Peyer's patch (tissue), 4 donors: ENCODE measurements at regions not wholly inside any gene's neighbourhood (a gene's known extent, or its start where the extent isn't known, plus 50 kb on each side); places are given as distances from the start of the nearest gene placed in this dataset.

Experiments
- DNase-seq, 3 donors: peaks; one replicate each; pipeline ENCODE4 v3.0.0-alpha.2; 2017 to 2019
- H3K27ac ChIP-seq, 4 donors: fragments of 200-600 bp; sonication (generic); one replicate each; pipeline ENCODE4 v1.5.1; 2016 to 2019
- H3K27me3 ChIP-seq, 2 donors: fragments of 200-600 bp; sonication (generic); one replicate each; pipeline ENCODE4 v1.5.1; 2019
- H3K36me3 ChIP-seq, 3 donors: fragments of 200-600 bp; sonication (generic); one replicate each; pipeline ENCODE4 v1.5.1; 2016 to 2019
- H3K4me1 ChIP-seq, 4 donors: fragments of 200-600 bp; sonication (generic); one replicate each; pipeline ENCODE4 v1.5.1; 2016 to 2019
- H3K4me3 ChIP-seq, 4 donors: fragments of 200-600 bp; sonication (generic); 1 replicate in 3 of 4; 2 replicates in 1 of 4; pipeline ENCODE4 v1.5.1; 2016 to 2019; ENCODE audit warnings: mild to moderate bottlenecking in 1 of 4
- H3K9me3 ChIP-seq, 4 donors: fragments of 200-600 bp; sonication (generic); one replicate each; pipeline ENCODE4 v1.5.1; 2016 to 2019; ENCODE audit warnings: mild to moderate bottlenecking in 1 of 4
- CTCF ChIP-seq, 6 experiments: fragments of 450-650 bp in 4 of 6; fragments of 200-600 bp in 2 of 6; sonication (generic) in 1 of 6; IDR thresholded peaks; one replicate each; pipeline ENCODE4 v1.5.1; 2017 to 2019; ENCODE audit warnings: antibody characterized with exemption in 6 of 6, mild to moderate bottlenecking in 3 of 6, moderate library complexity in 1 of 6
- POLR2A ChIP-seq, 2 donors: fragments of 450-650 bp; IDR thresholded peaks; one replicate each; pipeline ENCODE4 v1.5.1; 2017; ENCODE audit warnings: antibody characterized with exemption in 2 of 2, mild to moderate bottlenecking in 2 of 2, moderate library complexity in 2 of 2

- Histone ChIP-seq H3K4me3 (no peak overlapping the region), H3K4me1 (no peaks in the 10 kb centered on the region), H3K9me3 (no peaks in the 10 kb centered on the region), H3K27me3 (no peaks in the 10 kb centered on the region), H3K36me3 (no peaks in the 10 kb centered on the region), H3K27ac (no peak overlapping the region)
- TF ChIP-seq POLR2A (IDR thresholded peaks at IDR 0.05), result no peak
- TF ChIP-seq CTCF (IDR thresholded peaks at IDR 0.05), result no peak
- no peak for DNase-seq
Observed at GRCh38 chr2:103355287-103355686, 593.5 kb downstream of the TMEM182 start.

GRCh38 chr2:103361712-103362111 is 599.9 kb downstream of the TMEM182 start:
- Histone ChIP-seq H3K27me3 (no peaks in the 10 kb centered on the region), H3K4me1 (no peaks in the 10 kb centered on the region), H3K4me3 (no peak overlapping the region), H3K36me3 (no peaks in the 10 kb centered on the region), H3K27ac (no peak overlapping the region), H3K9me3 (no peaks in the 10 kb centered on the region)
- no peak for DNase-seq
- TF ChIP-seq CTCF (IDR thresholded peaks at IDR 0.05), result no peak
- no peak for TF ChIP-seq POLR2A (IDR thresholded peaks at IDR 0.05)

GRCh38 chr2:103363639-103364038 is 601.8 kb downstream of the TMEM182 start:
- Histone ChIP-seq H3K9me3 (no peaks in the 10 kb centered on the region), H3K27me3 (no peaks in the 10 kb centered on the region), H3K4me3 (no peak overlapping the region), H3K4me1 (no peaks in the 10 kb centered on the region), H3K36me3 (no peaks in the 10 kb centered on the region), H3K27ac (no peak overlapping the region)
- TF ChIP-seq POLR2A (IDR thresholded peaks at IDR 0.05) (no peak), CTCF (IDR thresholded peaks at IDR 0.05) (no peak)
- DNase-seq, result no peak

GRCh38 chr2:103364177-103364576 is 602.3 kb downstream of the TMEM182 start:
- no peaks in the 10 kb centered on the region for H3K27me3 ChIP-seq
- no peaks in the 10 kb centered on the region for H3K36me3 ChIP-seq
- H3K4me1 ChIP-seq, result no peaks in the 10 kb centered on the region
- H3K4me3 ChIP-seq, result no peak overlapping the region
- H3K27ac ChIP-seq, result no peak overlapping the region
- no peak for DNase-seq
- H3K9me3 ChIP-seq, result no peaks in the 10 kb centered on the region
- no peak for TF ChIP-seq POLR2A (IDR thresholded peaks at IDR 0.05)
- TF ChIP-seq CTCF (IDR thresholded peaks at IDR 0.05), result no peak

GRCh38 chr2:103365071-103365470 is 603.2 kb downstream of the TMEM182 start:
- no peak for TF ChIP-seq POLR2A (IDR thresholded peaks at IDR 0.05)
- no peak for TF ChIP-seq CTCF (IDR thresholded peaks at IDR 0.05)
- Histone ChIP-seq H3K4me1 (no peaks in the 10 kb centered on the region), H3K36me3 (no peaks in the 10 kb centered on the region), H3K9me3 (no peaks in the 10 kb centered on the region), H3K4me3 (no peak overlapping the region), H3K27me3 (no peaks in the 10 kb centered on the region), H3K27ac (no peak overlapping the region)
- no peak for DNase-seq

GRCh38 chr2:103367877-103368276 is 606.0 kb downstream of the TMEM182 start:
- Histone ChIP-seq H3K27ac (no peak overlapping the region), H3K4me3 (no peak overlapping the region), H3K4me1 (no peaks in the 10 kb centered on the region), H3K27me3 (no peaks in the 10 kb centered on the region), H3K36me3 (no peaks in the 10 kb centered on the region), H3K9me3 (no peaks in the 10 kb centered on the region)
- TF ChIP-seq POLR2A (IDR thresholded peaks at IDR 0.05) (no peak), CTCF (IDR thresholded peaks at IDR 0.05) (no peak)
- no peak for DNase-seq
